Brain microvascular endothelial cell (primary cell): ENCODE measurements at regions not wholly inside any gene's neighbourhood (a gene's known extent, or its start where the extent isn't known, plus 50 kb on each side); places are given as distances from the start of the nearest gene placed in this dataset.

Source experiments
- DNase-seq: peaks from one replicate; pipeline ENCODE4 v3.0.0-alpha.2; 2020
- H3K27ac ChIP-seq: fragments of 250-450 bp; sonication (Bioruptor Pico); 2 replicates; pipeline ENCODE4 v1.5.1; 2020; ENCODE audit warnings: mild to moderate bottlenecking, moderate library complexity
- H3K27me3 ChIP-seq: fragments of 250-450 bp; sonication (Bioruptor Pico); replicated peaks from 2 replicates; pipeline ENCODE4 v1.5.1; 2020; ENCODE audit warnings: mild to moderate bottlenecking
- H3K36me3 ChIP-seq: fragments of 250-450 bp; sonication (Bioruptor Pico); replicated peaks from 2 replicates; pipeline ENCODE4 v1.5.1; 2020; ENCODE audit warnings: mild to moderate bottlenecking
- H3K4me3 ChIP-seq: 2 replicates; pipeline ENCODE4 v1.5.1; 2011; ENCODE audit warnings: low read depth, mild to moderate bottlenecking, control low read depth, low read length, moderate library complexity
- CTCF ChIP-seq: IDR thresholded peaks from 2 replicates; pipeline ENCODE4 v1.5.1; 2011; ENCODE audit warnings: low read depth, mild to moderate bottlenecking, moderate library complexity, low read length, control low read depth, inconsistent platforms; ENCODE audit errors: missing control alignments
- in situ Hi-C: cut with HindIII; loops from 2 replicates; pipeline ENCODE4 v1.10.0; 2017; ENCODE audit warnings: low sequenced_read_pairs, low pct_ligation_motif_present

DNA sequence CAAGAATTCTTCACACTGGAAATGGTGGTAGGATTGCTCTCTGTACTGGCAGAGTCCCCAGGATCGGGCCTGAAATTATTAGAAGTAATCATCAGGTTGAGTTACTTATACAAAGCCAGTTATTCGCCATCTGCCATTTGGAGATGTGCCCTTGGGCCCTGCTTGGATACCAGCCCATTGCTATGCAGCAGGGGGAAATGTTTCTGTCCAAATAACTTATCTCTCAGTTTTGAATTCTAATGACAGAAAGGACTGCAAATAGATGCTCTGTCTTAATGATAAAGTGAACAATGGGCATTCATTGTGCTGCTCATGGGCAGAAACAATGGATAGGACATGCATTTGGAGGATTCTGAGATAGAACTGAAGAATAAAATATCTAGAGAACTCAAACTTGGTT, 139.1 kb upstream of the PELI2 start:
- no peak overlapping the region for H3K4me3 ChIP-seq
- H3K27me3 ChIP-seq, result no peaks in the 10 kb centered on the region
- no peak for TF ChIP-seq CTCF
- in situ Hi-C loops, result no loop called here
- no peaks in the 10 kb centered on the region for H3K36me3 ChIP-seq
- no peak for DNase-seq
- H3K27ac ChIP-seq, result no peak overlapping the region

DNA sequence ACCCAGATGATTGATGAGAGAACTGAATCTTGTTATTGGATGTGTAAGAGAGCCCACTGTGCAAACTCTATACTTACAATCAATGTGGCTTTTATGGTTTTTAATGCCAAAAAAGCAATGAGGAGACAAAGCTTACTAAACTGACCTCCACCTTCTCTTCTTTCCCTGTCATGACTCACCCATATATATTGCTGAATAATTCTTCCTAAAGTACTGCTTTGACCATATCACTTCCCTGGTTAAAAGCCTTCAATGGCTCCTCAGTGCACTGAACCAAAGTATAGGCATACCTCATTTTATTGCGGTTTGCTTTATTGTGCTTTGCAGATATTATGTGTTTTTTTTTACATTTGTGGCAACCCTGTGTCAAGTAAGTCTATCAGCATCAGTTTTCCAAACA, 138.4 kb upstream of the PELI2 start:
- Histone ChIP-seq H3K27ac (no peak overlapping the region), H3K4me3 (no peak overlapping the region), H3K36me3 (no peaks in the 10 kb centered on the region), H3K27me3 (no peaks in the 10 kb centered on the region)
- DNase-seq, result no peak
- in situ Hi-C loops, result no loop called here
- TF ChIP-seq CTCF, result no peak

GRCh38 chr14:55980970-55981369, 137.2 kb upstream of the PELI2 start:
- Histone ChIP-seq H3K4me3 (no peak overlapping the region), H3K27ac (no peak overlapping the region), H3K36me3 (no peaks in the 10 kb centered on the region), H3K27me3 (no peaks in the 10 kb centered on the region)
- in situ Hi-C loops, result no loop called here
- no peak for TF ChIP-seq CTCF
- DNase-seq, result no peak

DNA sequence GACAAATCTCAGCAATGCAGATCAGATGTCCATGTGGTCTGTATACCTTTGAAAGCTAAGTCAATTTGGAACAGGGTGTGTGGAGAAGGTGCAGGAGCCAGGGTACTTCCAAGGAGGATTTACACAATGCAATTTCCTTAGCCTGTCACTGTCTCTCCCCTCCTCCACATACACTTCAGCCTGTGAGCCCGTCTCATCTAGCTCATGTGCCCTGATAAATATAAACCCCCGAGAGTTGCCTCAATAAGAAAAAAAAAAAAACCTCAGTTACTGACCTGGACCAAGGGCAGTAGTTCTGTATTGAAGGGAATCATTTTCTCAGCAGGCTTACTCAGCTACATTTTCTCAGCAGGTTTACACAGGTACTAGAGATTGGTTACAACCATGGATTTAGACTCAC, 132.1 kb upstream of the PELI2 start:
- no peak overlapping the region for H3K27ac ChIP-seq

GRCh38 chr14:56000846-56001245, 117.4 kb upstream of the PELI2 start:
- Histone ChIP-seq H3K36me3 (no peaks in the 10 kb centered on the region), H3K27me3 (no peaks in the 10 kb centered on the region), H3K4me3 (no peak overlapping the region), H3K27ac (no peak overlapping the region)
- no peak for TF ChIP-seq CTCF
- in situ Hi-C loops, result no loop called here
- DNase-seq, result no peak

More for the DNA sequence above, 132.1 kb upstream of the PELI2 start:
- H3K27me3 ChIP-seq, result no peaks in the 10 kb centered on the region
- TF ChIP-seq CTCF, result no peak
- no peak for DNase-seq
- H3K36me3 ChIP-seq, result no peaks in the 10 kb centered on the region
- no peak overlapping the region for H3K4me3 ChIP-seq
- in situ Hi-C loops, result no loop called here

- H3K27me3 ChIP-seq, result no peaks in the 10 kb centered on the region
- H3K36me3 ChIP-seq, result no peaks in the 10 kb centered on the region
- DNase-seq, result peak; percentile 46
- TF ChIP-seq CTCF, result no peak
- in situ Hi-C loops, result no loop called here
- H3K27ac ChIP-seq, result no peak overlapping the region
- no peak overlapping the region for H3K4me3 ChIP-seq
These were observed 115.9 kb upstream of the PELI2 start for GRCh38 chr14:56002342-56002741.
